Tibial artery (tissue), 4 donors: ENCODE measurements at regions not wholly inside any gene's neighbourhood (a gene's known extent, or its start where the extent isn't known, plus 50 kb on each side); places are given as distances from the start of the nearest gene placed in this dataset.

Source experiments
- DNase-seq, 2 donors: peaks; one replicate each; pipeline ENCODE4 v3.0.0-alpha.2; 2019
- H3K27ac ChIP-seq, 2 donors: fragments of 200-600 bp; sonication (generic) in 1 of 2; 1 replicate in 1 of 2; 2 replicates in 1 of 2; pipeline ENCODE4 v1.5.1; 2018 to 2019; ENCODE audit warnings: mild to moderate bottlenecking in 1 of 2
- H3K27me3 ChIP-seq, 2 donors: fragments of 200-600 bp; sonication (generic) in 1 of 2; one replicate each; pipeline versions ENCODE4 v1.5.1 to v1.6.0; 2016 to 2019
- H3K36me3 ChIP-seq, 3 donors: fragments of 200-600 bp; sonication (generic) in 2 of 3; one replicate each; pipeline ENCODE4 v1.5.1; 2016 to 2019; ENCODE audit warnings: mild to moderate bottlenecking in 2 of 3
- H3K4me1 ChIP-seq, 4 donors: fragments of 200-600 bp; sonication (generic) in 2 of 4; 1 replicate in 3 of 4; 2 replicates in 1 of 4; pipeline ENCODE4 v1.5.1; 2016 to 2019
- H3K4me3 ChIP-seq, 2 donors: fragments of 200-600 bp; sonication (generic) in 1 of 2; 1 replicate in 1 of 2; 2 replicates in 1 of 2; pipeline ENCODE4 v1.5.1; 2018 to 2019; ENCODE audit warnings: mild to moderate bottlenecking in 2 of 2
- H3K9me3 ChIP-seq, 3 donors: fragments of 200-600 bp; sonication (generic) in 1 of 3; one replicate each; pipeline ENCODE4 v1.5.1; 2016 to 2019
- CTCF ChIP-seq, 2 experiments: fragments of 200-600 bp in 1 of 2; fragments of 450-650 bp in 1 of 2; IDR thresholded peaks; one replicate each; pipeline ENCODE4 v1.5.1; 2017 to 2019; ENCODE audit warnings: antibody characterized with exemption in 2 of 2, mild to moderate bottlenecking in 1 of 2, moderate library complexity in 1 of 2
- intact Hi-C: fragments of 100-400 bp; cut with DNase I; formaldehyde crosslinking; loops from one replicate; pipeline ENCODE4 v1.15.0; 2023; ENCODE audit warnings: low total_unique reads

GRCh38 chr3:174403831-174404230 is 455.3 kb upstream of the NAALADL2 start:
- no peak overlapping the region for H3K27ac ChIP-seq
- no peak for TF ChIP-seq CTCF (IDR thresholded peaks at IDR 0.05)
- intact Hi-C loops = no loop called here

GRCh38 chr3:174408310-174408709 is 450.8 kb upstream of the NAALADL2 start:
- Histone ChIP-seq H3K27ac (no peak overlapping the region), H3K36me3 (no peaks in the 10 kb centered on the region), H3K4me3 (no peak overlapping the region), H3K9me3 (no peaks in the 10 kb centered on the region), H3K4me1 (no peaks in the 10 kb centered on the region), H3K27me3 (no peaks in the 10 kb centered on the region)
- intact Hi-C loops = no loop called here
- no peak for TF ChIP-seq CTCF (IDR thresholded peaks at IDR 0.05)
- DNase-seq = no peak

More at GRCh38 chr3:174403831-174404230, 455.3 kb upstream of the NAALADL2 start:
- Histone ChIP-seq H3K4me1 (no peaks in the 10 kb centered on the region), H3K27me3 (no peaks in the 10 kb centered on the region), H3K4me3 (no peak overlapping the region), H3K9me3 (no peaks in the 10 kb centered on the region), H3K36me3 (no peaks in the 10 kb centered on the region)
- no peak for DNase-seq

GRCh38 chr3:174409086-174409743 is 449.9 kb upstream of the NAALADL2 start:
- no peaks in the 10 kb centered on the region for H3K9me3 ChIP-seq
- no peak overlapping the region for H3K4me3 ChIP-seq
- intact Hi-C loops = no loop called here
- no peaks in the 10 kb centered on the region for H3K27me3 ChIP-seq
- no peaks in the 10 kb centered on the region for H3K36me3 ChIP-seq
- no peak for DNase-seq
- no peak for TF ChIP-seq CTCF (IDR thresholded peaks at IDR 0.05)
- no peak overlapping the region for H3K27ac ChIP-seq
- no peaks in the 10 kb centered on the region for H3K4me1 ChIP-seq

GRCh38 chr3:174413062-174413912 is 445.8 kb upstream of the NAALADL2 start:
- no peaks in the 10 kb centered on the region for H3K9me3 ChIP-seq
- no peak for TF ChIP-seq CTCF (IDR thresholded peaks at IDR 0.05)

GRCh38 chr3:174414902-174415301 is 444.2 kb upstream of the NAALADL2 start:
- DNase-seq = no peak
- intact Hi-C loops = no loop called here
- TF ChIP-seq CTCF (IDR thresholded peaks at IDR 0.05) = no peak
- Histone ChIP-seq H3K27ac (no peak overlapping the region), H3K9me3 (no peaks in the 10 kb centered on the region), H3K4me1 (no peaks in the 10 kb centered on the region), H3K4me3 (no peak overlapping the region), H3K36me3 (no peaks in the 10 kb centered on the region), H3K27me3 (no peaks in the 10 kb centered on the region)

More at GRCh38 chr3:174413062-174413912, 445.8 kb upstream of the NAALADL2 start:
- Histone ChIP-seq H3K36me3 (no peaks in the 10 kb centered on the region), H3K4me3 (no peak overlapping the region), H3K27me3 (no peaks in the 10 kb centered on the region), H3K4me1 (no peaks in the 10 kb centered on the region), H3K27ac (no peak overlapping the region)
- no peak for DNase-seq
- intact Hi-C loops = no loop called here
